K562 (cell line): ENCODE measurements at regions not wholly inside any gene's neighbourhood (a gene's known extent, or its start where the extent isn't known, plus 50 kb on each side); places are given as distances from the start of the nearest gene placed in this dataset.

Experiments used
- ATAC-seq: fragments of 200-7000 bp; cut with Tn5 transposase; 3 replicates; pipeline ENCODE4 v1.9.1; 2020; ENCODE audit warnings: moderate library complexity
- BruUV-seq: library from RNA; stranded (reverse); fragments of 400-500 nt; replicated peaks from 2 replicates; lab custom pipeline; 2021; lab: Mats Ljungman, UMichigan
- CTCF ChIA-PET: fragments of 300-600 bp; formaldehyde crosslinking; extraction: SDS; loops from one replicate; lab custom pipeline; 2021; ENCODE audit warnings: low intra/inter-chr PET ratio; lab: Yijun Ruan, JAX
- POLR2A ChIA-PET: fragments of 300-600, 350-650 bp; sonication (Branson Sonifier 250); formaldehyde crosslinking; extraction: SDS; loops from one replicate; lab custom pipeline; 2021; ENCODE audit warnings: antibody characterized with exemption, inconsistent platforms; lab: Yijun Ruan, JAX
- DNase-seq, 4 experiments: peaks; one replicate each; pipeline versions ENCODE4 v3.0.0 to v3.0.0-alpha.2; 2011 to 2018; ENCODE audit warnings: low spot score in 3 of 4, mixed read lengths in 3 of 4; ENCODE audit errors: extremely low read depth in 1 of 4
- FAIRE-seq: peaks from 2 replicates; lab custom pipeline; 2011; peaks lifted over from hg19 to GRCh38; lab: Jason Lieb, UNC
- H2AFZ ChIP-seq: 2 replicates; pipeline ENCODE4 v1.6.0; 2011; ENCODE audit warnings: low read depth, low read length, control low read depth, inconsistent platforms
- H3K27ac ChIP-seq: fragments of 200-600 bp; 3 replicates; pipeline ENCODE4 v1.8.0; 2011; ENCODE audit warnings: low read depth, mild to moderate bottlenecking, control low read depth, inconsistent platforms, low read length, moderate library complexity, mixed read lengths; ENCODE audit errors: extremely low read depth
- H3K27me3 ChIP-seq, 2 experiments: fragments of 300-600 bp in 1 of 2; 2 replicates in 1 of 2; 3 replicates in 1 of 2; pipeline versions ENCODE4 v1.6.0 to v1.8.0; 2011; ENCODE audit warnings: inconsistent platforms in 2 of 2, low read length in 2 of 2, mild to moderate bottlenecking in 1 of 2, mixed read lengths in 1 of 2, moderate library complexity in 1 of 2; ENCODE audit not compliant: control insufficient read depth in 2 of 2, insufficient read depth in 2 of 2
- H3K36me3 ChIP-seq: fragments of 300-600 bp; 3 replicates; pipeline ENCODE4 v1.8.0; 2011; ENCODE audit warnings: mild to moderate bottlenecking, low read length, inconsistent platforms; ENCODE audit not compliant: control insufficient read depth, insufficient read depth
- H3K4me1 ChIP-seq, 2 experiments: fragments of 200-600 bp in 1 of 2; replicated peaks in 1 of 2; 2 replicates in 1 of 2; 3 replicates in 1 of 2; pipeline versions ENCODE4 v1.5.1 to v1.8.0; 2011; ENCODE audit warnings: inconsistent platforms in 2 of 2, low read length in 2 of 2, mild to moderate bottlenecking in 1 of 2, mixed read lengths in 1 of 2, moderate library complexity in 1 of 2; ENCODE audit not compliant: control insufficient read depth in 2 of 2, insufficient read depth in 2 of 2
- H3K4me2 ChIP-seq: 2 replicates; pipeline ENCODE4 v1.6.1; 2011; ENCODE audit warnings: low read length, control low read depth, inconsistent platforms, mixed read lengths; ENCODE audit not compliant: insufficient read depth
- H3K4me3 ChIP-seq: fragments of 200-600 bp; sonication (generic), shearing (Covaris generic); 2 replicates; pipeline ENCODE4 v1.5.1; 2016; ENCODE audit warnings: control low read depth, inconsistent platforms
- H3K79me2 ChIP-seq: fragments of 200-600 bp; 3 replicates; pipeline ENCODE4 v1.8.0; 2011; ENCODE audit warnings: low read length, inconsistent platforms; ENCODE audit not compliant: control insufficient read depth, insufficient read depth
- H3K9ac ChIP-seq, 2 experiments: 2 replicates each; pipeline versions ENCODE4 v1.6.0 to v1.6.1; 2011; ENCODE audit warnings: low read depth in 2 of 2, low read length in 2 of 2, control low read depth in 1 of 2, inconsistent platforms in 1 of 2, mild to moderate bottlenecking in 1 of 2, mixed read lengths in 1 of 2; ENCODE audit not compliant: insufficient read depth in 1 of 2
- H3K9me1 ChIP-seq: one replicate; pipeline ENCODE4 v1.6.0; 2011; ENCODE audit warnings: inconsistent platforms, mild to moderate bottlenecking, low read length, moderate library complexity; ENCODE audit not compliant: control insufficient read depth, insufficient read depth
- H3K9me3 ChIP-seq: replicated peaks from 2 replicates; pipeline ENCODE4 v1.5.1; 2011; ENCODE audit warnings: low read depth, low read length, inconsistent platforms; ENCODE audit not compliant: control insufficient read depth, insufficient read depth
- H4K20me1 ChIP-seq: replicated peaks from 2 replicates; pipeline ENCODE4 v1.6.1; 2011; ENCODE audit warnings: low read length, inconsistent platforms, mixed read lengths; ENCODE audit not compliant: control insufficient read depth, insufficient read depth
- DIDO1 ChIP-seq: fragments of 450-650 bp; IDR thresholded peaks from 2 replicates; pipeline ENCODE4 v1.6.1; 2016; ENCODE audit warnings: low read depth, missing biosample characterization, missing genetic modification characterization
- ETV5 ChIP-seq: sonication (generic); formaldehyde crosslinking; IDR thresholded peaks from 2 replicates; pipeline ENCODE4 v1.4.0; 2020; ENCODE audit warnings: low read depth, mild to moderate bottlenecking, missing genetic modification reagents
- HMG20B ChIP-seq: fragments of 250-450 bp; sonication (Bioruptor Pico); IDR thresholded peaks from 2 replicates; pipeline ENCODE4 v1.5.0; 2021; ENCODE audit warnings: mild to moderate bottlenecking
- MBD1 ChIP-seq: fragments of 250-450 bp; sonication (Bioruptor Pico); IDR thresholded peaks from 2 replicates; pipeline ENCODE4 v1.8.0; 2022; ENCODE audit warnings: inconsistent platforms
- MCM7 ChIP-seq, 2 experiments: fragments of 450-650 bp; IDR thresholded peaks; 2 replicates each; pipeline ENCODE4 v1.6.1; 2016 to 2018
- ZBTB43 ChIP-seq: sonication (generic); formaldehyde crosslinking; IDR thresholded peaks from 2 replicates; pipeline ENCODE4 v1.8.0; 2023; ENCODE audit warnings: mild to moderate bottlenecking, missing genetic modification reagents
- ZNF707 ChIP-seq: fragments of 250-450 bp; sonication (Bioruptor Pico); conservative IDR thresholded peaks from 2 replicates; pipeline ENCODE4 v1.8.0; 2022; ENCODE audit warnings: inconsistent platforms, mild to moderate bottlenecking, moderate library complexity
- WGBS: fragments of 100-300 bp; shearing (Covaris generic); methylation state at CpG from one replicate; pipeline ENCODE4 v1.1.6; 2016; ENCODE audit warnings: low coverage, mixed read lengths; ENCODE audit not compliant: insufficient coverage; ENCODE audit errors: missing lambda C conversion rate; 5-methylcytosine and 5-hydroxymethylcytosine counted together
- in situ Hi-C: fragments of 300-500 bp; cut with MboI; formaldehyde crosslinking; loops from 4 replicates; pipeline ENCODE4 v1.15.0; 2018; ENCODE audit warnings: inconsistent platforms, mixed read lengths
- intact Hi-C: fragments of 100-400 bp; cut with micrococcal nuclease; formaldehyde crosslinking; loops from 2 replicates; pipeline ENCODE4 v1.14.2; 2022

DNA sequence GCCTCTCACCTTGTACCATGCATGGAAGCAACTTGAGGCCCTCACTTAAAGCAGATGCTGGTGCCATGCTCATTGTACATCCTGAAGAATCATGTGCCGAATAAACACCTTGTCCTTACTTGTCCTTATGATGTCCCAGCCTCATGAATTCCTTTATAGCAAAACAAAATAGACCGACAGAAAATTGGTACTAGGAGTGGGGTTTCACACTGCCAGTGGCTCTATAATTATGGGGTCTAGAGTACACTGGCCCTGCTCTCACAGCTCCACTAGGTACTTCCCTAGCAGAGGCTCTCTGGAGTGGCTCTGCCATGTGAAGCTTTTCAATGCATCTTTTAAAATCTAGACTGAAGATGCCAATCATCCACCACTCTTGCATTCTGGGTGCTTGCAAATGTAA is 101.2 kb downstream of the HTR1B start:
- Histone ChIP-seq H3K79me2 (no peaks in the 10 kb centered on the region), H3K4me2 (no peak overlapping the region), H3K9me3 (no peaks in the 10 kb centered on the region), H3K36me3 (no peaks in the 10 kb centered on the region), H3K4me3 (no peak overlapping the region), H3K9me1 (no peaks in the 10 kb centered on the region), H4K20me1 (no peaks in the 10 kb centered on the region), H3K4me1 (no peaks in the 10 kb centered on the region), H3K27ac (no peak overlapping the region), H3K27me3 (no peaks in the 10 kb centered on the region), H2AFZ (no peak overlapping the region), H3K9ac (no peak overlapping the region)
- ATAC-seq (no peak), DNase-seq (no peak), FAIRE-seq (no peak)
- in situ Hi-C loops: no loop called here
- peak; percentile 65; the same call in 1 of the 2 replicates for TF ChIP-seq ZNF707 (CRISPR knock-in tag)
- TF ChIP-seq HMG20B (CRISPR knock-in tag): no peak
- ChIA-PET POLR2A (no interaction called here), CTCF (no interaction called here)
- intact Hi-C loops: no loop called here
- 0% methylated on average over 2 of the region's 2 CpGs for WGBS
- BruUV-seq: no TSS peak

DNA sequence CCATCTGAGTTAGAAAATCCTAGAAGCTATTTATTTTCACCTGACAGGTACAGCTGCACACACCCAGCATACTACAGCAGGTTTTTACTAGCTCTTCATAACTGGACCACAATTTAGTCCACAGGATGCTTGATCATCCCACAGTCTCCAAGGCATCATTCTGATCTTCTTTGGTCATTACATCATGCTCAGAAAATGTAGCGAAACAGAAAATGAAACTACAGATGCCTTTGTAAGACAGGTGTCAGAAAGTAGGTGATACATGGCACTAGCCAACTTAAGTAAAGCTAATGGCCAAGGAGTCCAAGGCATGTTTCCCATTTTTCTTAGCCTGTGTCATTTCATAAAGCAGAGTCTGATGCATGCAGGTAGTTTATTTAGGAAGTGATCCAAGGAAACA is 102.3 kb downstream of the HTR1B start:
- Histone ChIP-seq H2AFZ (no peak overlapping the region), H4K20me1 (no peaks in the 10 kb centered on the region), H3K9me3 (no peaks in the 10 kb centered on the region), H3K9me1 (no peaks in the 10 kb centered on the region), H3K36me3 (no peaks in the 10 kb centered on the region), H3K4me1 (no peaks in the 10 kb centered on the region), H3K27ac (no peak overlapping the region), H3K79me2 (no peaks in the 10 kb centered on the region), H3K27me3 (no peaks in the 10 kb centered on the region), H3K4me3 (no peak overlapping the region), H3K4me2 (no peak overlapping the region), H3K9ac (no peak overlapping the region)
- DNase-seq (no peak), FAIRE-seq (no peak), ATAC-seq (no peak)
- in situ Hi-C loops: no loop called here
- TF ChIP-seq ZBTB43 (CRISPR knock-in tag) (no peak), DIDO1 (tag) (no peak), MCM7 (IDR thresholded peaks at IDR 0.05) (no peak), MBD1 (CRISPR knock-in tag) (no peak), ETV5 (CRISPR knock-in tag) (no peak)
- intact Hi-C loops: no loop called here
- 0% methylated on average over 1 of the region's 1 CpG for WGBS
- POLR2A ChIA-PET: no interaction called here
- CTCF ChIA-PET: no interaction called here
- BruUV-seq: no TSS peak
